PC-9 (cell line): ENCODE measurements at regions not wholly inside any gene's neighbourhood (a gene's known extent, or its start where the extent isn't known, plus 50 kb on each side); places are given as distances from the start of the nearest gene placed in this dataset.

Source experiments
- BruUV-seq: library from RNA; stranded (reverse); fragments of 400-500 nt; replicated peaks from 2 replicates; lab custom pipeline; 2021; lab: Mats Ljungman, UMichigan
- CTCF ChIA-PET: fragments of 300-600 bp; sonication (Branson Sonifier 250); formaldehyde crosslinking; loops from one replicate; lab custom pipeline; 2022; ENCODE audit warnings: antibody characterized with exemption; lab: Charles Lee
- POLR2A ChIA-PET: fragments of 300-600 bp; sonication (Branson Sonifier 250); formaldehyde crosslinking; loops from one replicate; lab custom pipeline; 2022; ENCODE audit warnings: antibody characterized with exemption; ENCODE audit not compliant: unreplicated experiment; lab: Charles Lee
- DNase-seq, 2 experiments: peaks; one replicate each; pipeline versions ENCODE4 v3.0.0 to v3.0.0-alpha.2; 2015 to 2022; ENCODE audit warnings: mixed read lengths in 1 of 2
- H2AFZ ChIP-seq: fragments of 200-600 bp; sonication (generic); 2 replicates; pipeline ENCODE4 v1.8.1; 2017; ENCODE audit warnings: antibody characterized with exemption
- H3F3A ChIP-seq: fragments of 200-600 bp; sonication (generic); 2 replicates; pipeline ENCODE4 v1.8.1; 2017; ENCODE audit warnings: antibody characterized with exemption, mild to moderate bottlenecking, low read depth; ENCODE audit not compliant: insufficient read depth
- H3K27ac ChIP-seq: fragments of 200-600 bp; sonication (generic); 2 replicates; pipeline ENCODE4 v1.6.1; 2016; ENCODE audit warnings: mixed run types
- H3K27me3 ChIP-seq: fragments of 200-600 bp; sonication (generic); 2 replicates; pipeline ENCODE4 v1.6.1; 2016; ENCODE audit warnings: low read depth, mixed run types; ENCODE audit not compliant: insufficient read depth
- H3K36me3 ChIP-seq: fragments of 200-600 bp; sonication (generic); 2 replicates; pipeline ENCODE4 v1.6.1; 2016; ENCODE audit warnings: low read depth, mixed run types
- H3K4me1 ChIP-seq: fragments of 200-600 bp; sonication (generic); replicated peaks from 2 replicates; pipeline ENCODE4 v1.6.1; 2016; ENCODE audit warnings: mixed run types; ENCODE audit not compliant: insufficient read depth
- H3K4me2 ChIP-seq: fragments of 200-600 bp; sonication (generic); 2 replicates; pipeline ENCODE4 v1.6.1; 2017; ENCODE audit warnings: mixed run types
- H3K4me3 ChIP-seq: fragments of 200-600 bp; sonication (generic); 2 replicates; pipeline ENCODE4 v1.6.1; 2016; ENCODE audit warnings: mixed run types
- H3K79me2 ChIP-seq: fragments of 200-600 bp; sonication (generic); 2 replicates; pipeline ENCODE4 v1.6.1; 2017; ENCODE audit warnings: low read depth, mixed run types
- H3K9me2 ChIP-seq: fragments of 200-600 bp; sonication (generic); 2 replicates; pipeline ENCODE4 v1.8.1; 2017; ENCODE audit warnings: mild to moderate bottlenecking; ENCODE audit not compliant: insufficient read depth
- H3K9me3 ChIP-seq: fragments of 200-600 bp; sonication (generic); 2 replicates; pipeline ENCODE4 v1.8.1; 2016; ENCODE audit warnings: low read depth; ENCODE audit not compliant: insufficient read depth
- H4K20me1 ChIP-seq: fragments of 200-600 bp; sonication (generic); 2 replicates; pipeline ENCODE4 v1.8.1; 2017; ENCODE audit not compliant: insufficient read depth
- EZH2 ChIP-seq: fragments of 200-600 bp; sonication (generic); IDR thresholded peaks from 2 replicates; pipeline ENCODE4 v1.8.0; 2017; ENCODE audit warnings: antibody characterized with exemption, low read depth
- intact Hi-C: fragments of 100-400 bp; cut with micrococcal nuclease; formaldehyde crosslinking; loops from one replicate; pipeline ENCODE4 v1.10.0; 2022; ENCODE audit not compliant: unreplicated experiment
- TF ChIP-seq, protein P1 (sequence below): fragments of 200-600 bp; sonication (generic); conservative IDR thresholded peaks from 2 replicates; pipeline ENCODE4 v1.6.1; 2017; ENCODE audit warnings: mixed run types, antibody characterized with exemption, mild to moderate bottlenecking, moderate library complexity

DNA sequence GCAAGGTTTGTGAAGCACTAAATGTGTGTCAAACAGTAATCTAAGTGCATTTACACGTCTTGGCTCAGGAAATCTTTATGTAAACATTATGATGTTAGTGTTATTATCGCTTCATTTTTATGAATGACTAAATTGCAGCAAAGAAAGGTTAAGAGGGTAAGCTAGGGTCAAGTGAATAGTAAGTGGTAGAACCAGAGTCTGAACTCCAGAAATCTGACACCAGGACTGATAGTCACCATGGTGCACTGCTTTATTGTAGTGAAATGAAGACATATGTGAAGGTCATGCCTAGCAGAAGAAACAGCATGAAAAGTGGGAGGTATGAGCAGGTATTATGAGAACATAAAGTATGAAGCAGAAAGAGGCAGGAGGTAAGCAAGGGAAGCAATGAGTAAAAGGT is 368.7 kb upstream of the TENM4 start:
- no peaks in the 10 kb centered on the region for H3F3A ChIP-seq
- no peak for DNase-seq
- no peaks in the 10 kb centered on the region for H3K36me3 ChIP-seq
- TF ChIP-seq, protein P1, sequence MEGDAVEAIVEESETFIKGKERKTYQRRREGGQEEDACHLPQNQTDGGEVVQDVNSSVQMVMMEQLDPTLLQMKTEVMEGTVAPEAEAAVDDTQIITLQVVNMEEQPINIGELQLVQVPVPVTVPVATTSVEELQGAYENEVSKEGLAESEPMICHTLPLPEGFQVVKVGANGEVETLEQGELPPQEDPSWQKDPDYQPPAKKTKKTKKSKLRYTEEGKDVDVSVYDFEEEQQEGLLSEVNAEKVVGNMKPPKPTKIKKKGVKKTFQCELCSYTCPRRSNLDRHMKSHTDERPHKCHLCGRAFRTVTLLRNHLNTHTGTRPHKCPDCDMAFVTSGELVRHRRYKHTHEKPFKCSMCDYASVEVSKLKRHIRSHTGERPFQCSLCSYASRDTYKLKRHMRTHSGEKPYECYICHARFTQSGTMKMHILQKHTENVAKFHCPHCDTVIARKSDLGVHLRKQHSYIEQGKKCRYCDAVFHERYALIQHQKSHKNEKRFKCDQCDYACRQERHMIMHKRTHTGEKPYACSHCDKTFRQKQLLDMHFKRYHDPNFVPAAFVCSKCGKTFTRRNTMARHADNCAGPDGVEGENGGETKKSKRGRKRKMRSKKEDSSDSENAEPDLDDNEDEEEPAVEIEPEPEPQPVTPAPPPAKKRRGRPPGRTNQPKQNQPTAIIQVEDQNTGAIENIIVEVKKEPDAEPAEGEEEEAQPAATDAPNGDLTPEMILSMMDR, result no peak
- TF ChIP-seq EZH2, result no peak
- POLR2A ChIA-PET, result no interaction called here
- H3K27ac ChIP-seq, result no peak overlapping the region
- intact Hi-C loops, result no loop called here
- H3K9me2 ChIP-seq, result no peaks in the 10 kb centered on the region
- H4K20me1 ChIP-seq, result no peaks in the 10 kb centered on the region
- H3K79me2 ChIP-seq, result no peaks in the 10 kb centered on the region
- H2AFZ ChIP-seq, result no peak overlapping the region
- H3K9me3 ChIP-seq, result no peaks in the 10 kb centered on the region
- H3K4me2 ChIP-seq, result no peak overlapping the region
- H3K4me1 ChIP-seq, result no peaks in the 10 kb centered on the region
- CTCF ChIA-PET, result no interaction called here
- BruUV-seq, result no TSS peak
- H3K4me3 ChIP-seq, result no peak overlapping the region
- H3K27me3 ChIP-seq, result no peaks in the 10 kb centered on the region

DNA sequence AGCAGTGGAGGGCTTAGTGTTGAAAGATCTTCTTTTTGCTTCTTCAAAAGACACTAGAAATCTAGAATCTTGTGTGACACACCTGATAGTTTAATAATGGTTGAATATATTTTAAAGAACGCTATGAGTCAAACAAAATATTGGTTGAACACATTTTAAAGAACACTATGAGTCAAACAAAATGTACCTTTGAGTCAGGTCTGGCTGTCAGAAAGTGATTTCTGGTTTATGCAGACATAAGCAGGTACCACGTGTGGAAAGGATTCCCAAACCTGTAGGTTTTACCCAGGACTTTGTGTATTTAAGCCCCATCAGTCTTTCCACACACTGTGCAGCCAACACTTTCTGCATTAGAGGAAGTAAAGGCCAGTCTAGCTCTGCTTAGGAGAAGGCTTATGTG is 366.7 kb upstream of the TENM4 start:
- ChIA-PET CTCF (no interaction called here), POLR2A (no interaction called here)
- no peak overlapping the region for H3K4me2 ChIP-seq
- H3F3A ChIP-seq, result no peaks in the 10 kb centered on the region
- intact Hi-C loops, result no loop called here
- no peaks in the 10 kb centered on the region for H3K36me3 ChIP-seq
- no TSS peak for BruUV-seq
- H3K4me1 ChIP-seq, result no peaks in the 10 kb centered on the region
- H3K4me3 ChIP-seq, result no peak overlapping the region
- TF ChIP-seq, protein P1, result no peak
- no peak for TF ChIP-seq EZH2
- no peak overlapping the region for H2AFZ ChIP-seq
- H3K9me2 ChIP-seq, result no peaks in the 10 kb centered on the region
- no peaks in the 10 kb centered on the region for H3K27me3 ChIP-seq
- H4K20me1 ChIP-seq, result no peaks in the 10 kb centered on the region
- H3K79me2 ChIP-seq, result no peaks in the 10 kb centered on the region
- H3K9me3 ChIP-seq, result no peaks in the 10 kb centered on the region
- DNase-seq, result no peak
- H3K27ac ChIP-seq, result no peak overlapping the region

DNA sequence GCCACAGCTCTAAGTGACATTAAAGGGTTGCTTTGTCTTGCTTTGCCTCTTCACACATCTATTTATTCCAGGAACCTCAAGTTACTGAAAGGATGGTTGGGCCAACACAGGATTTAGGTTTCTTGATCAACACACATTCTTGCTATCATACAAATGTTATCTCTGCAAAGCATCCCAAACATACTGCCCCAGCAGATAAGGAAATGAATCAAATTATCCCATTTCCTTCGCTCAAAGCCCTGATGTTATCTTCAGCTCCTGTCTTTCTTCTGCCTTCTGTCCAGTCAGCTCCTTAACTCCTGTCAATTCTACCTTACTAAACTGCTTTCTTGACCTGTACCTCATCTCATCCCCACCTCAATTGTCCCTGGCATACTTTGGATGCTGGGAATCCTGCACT is 355.9 kb upstream of the TENM4 start:
- no peaks in the 10 kb centered on the region for H3F3A ChIP-seq
- H3K4me3 ChIP-seq, result no peak overlapping the region
- no peak overlapping the region for H3K27ac ChIP-seq
- no peaks in the 10 kb centered on the region for H3K4me1 ChIP-seq
- DNase-seq, result no peak
- no peaks in the 10 kb centered on the region for H3K27me3 ChIP-seq
- CTCF ChIA-PET, result no interaction called here
- no peaks in the 10 kb centered on the region for H3K79me2 ChIP-seq
- intact Hi-C loops, result no loop called here
- BruUV-seq, result no TSS peak
- POLR2A ChIA-PET, result interaction anchor here (0.6 kb wide), 1 partner anchor 469 kb away, joined by 5 read pairs; no protein-coding TSS in a partner anchor
- TF ChIP-seq, protein P1, result no peak
- TF ChIP-seq EZH2, result no peak
- no peak overlapping the region for H2AFZ ChIP-seq
- no peaks in the 10 kb centered on the region for H3K9me2 ChIP-seq
- no peaks in the 10 kb centered on the region for H4K20me1 ChIP-seq
- no peak overlapping the region for H3K4me2 ChIP-seq
- no peaks in the 10 kb centered on the region for H3K9me3 ChIP-seq
- no peaks in the 10 kb centered on the region for H3K36me3 ChIP-seq
